ENCODE measurements at regions not wholly inside any gene's neighbourhood (a gene's known extent, or its start where the extent isn't known, plus 50 kb on each side); places are given as distances from the start of the nearest gene placed in this dataset.

DNA sequence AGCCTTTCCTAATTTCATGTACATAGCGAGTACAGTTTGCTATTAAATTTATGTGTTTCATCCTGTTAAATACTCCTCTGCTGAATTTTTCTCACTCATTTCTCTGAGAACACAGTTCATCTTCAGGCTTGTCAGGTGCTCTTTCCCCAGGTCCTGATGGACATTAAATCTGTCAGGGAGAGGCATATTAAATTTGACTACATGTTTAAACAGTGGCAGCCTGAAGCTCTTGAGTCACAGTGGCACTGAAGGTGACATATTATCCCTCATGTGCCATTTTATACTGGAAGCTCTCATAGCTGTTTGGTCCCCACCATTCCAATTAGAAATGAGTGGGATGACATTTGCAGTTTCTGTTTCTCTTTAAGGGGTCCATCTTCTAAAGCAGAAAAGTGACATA is 1089.6 kb upstream of the SORCS1 start:
- no peak for DNase-seq (ENCODE audit: low read depth)

DNA sequence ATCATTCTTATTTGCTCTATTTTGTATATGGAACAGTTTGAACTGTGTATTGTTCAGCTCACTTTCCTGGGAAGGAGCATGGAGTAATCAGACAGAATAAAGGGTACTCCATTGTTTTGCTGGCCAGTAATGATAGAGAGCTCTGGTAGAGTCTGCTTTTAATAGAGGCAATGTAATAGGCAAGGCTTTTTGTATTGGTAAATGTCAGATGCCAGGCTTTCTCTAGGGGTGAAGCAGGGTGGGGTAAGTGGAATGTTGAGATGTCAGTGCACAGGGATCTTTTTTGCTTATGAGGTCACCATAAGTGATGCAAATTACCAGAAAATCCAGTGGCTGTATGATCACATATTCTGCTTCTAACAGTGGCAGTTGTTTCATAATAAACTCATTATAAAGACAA is 1088.3 kb upstream of the SORCS1 start:
- no peak for DNase-seq (ENCODE audit: low read depth)

- peak; percentile 0 for DNase-seq (ENCODE audit: low read depth)
These were observed 1086.6 kb upstream of the SORCS1 start for GRCh38 chr10:108250936-108251620.

- no peak for DNase-seq (ENCODE audit: low read depth)
These were observed 1085.4 kb upstream of the SORCS1 start for GRCh38 chr10:108249940-108250339.

DNA sequence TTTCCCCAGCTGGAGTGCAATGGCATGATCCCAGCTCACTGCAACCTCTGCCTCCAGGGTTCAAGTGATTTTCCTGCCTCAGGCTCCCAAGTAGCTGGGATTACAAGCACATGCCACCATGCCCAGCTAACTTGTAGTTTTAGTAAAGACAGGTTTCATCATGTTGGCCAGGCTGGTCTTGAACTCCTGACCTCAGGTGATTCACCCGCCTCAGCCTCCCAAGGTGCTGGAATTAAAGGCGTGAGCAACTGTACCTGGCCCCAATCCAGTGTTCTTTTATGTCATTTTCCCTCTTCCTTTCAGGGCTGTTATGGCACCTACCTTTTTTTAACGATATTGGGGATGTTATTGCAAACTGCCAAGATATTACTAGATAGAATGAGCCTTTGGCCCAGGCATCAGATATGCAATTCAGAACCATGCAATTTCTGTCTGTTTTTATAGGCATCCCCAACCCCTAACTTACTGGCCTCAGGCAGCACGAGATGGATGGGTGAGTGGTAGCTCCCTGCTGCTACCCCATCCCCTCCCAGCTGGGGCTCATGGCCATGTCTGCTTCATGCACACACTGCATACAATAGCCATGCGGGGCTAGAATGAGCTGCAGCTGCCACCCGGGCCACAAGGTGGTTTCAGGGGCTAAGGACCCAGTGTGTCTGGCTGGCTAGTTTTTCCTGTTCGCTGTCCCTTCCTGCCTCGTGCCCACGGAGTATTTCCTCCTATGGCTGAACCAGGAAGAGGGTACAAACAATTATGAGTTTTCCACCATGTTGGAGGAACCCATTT is 1080.1 kb upstream of the SORCS1 start:
- no peak for DNase-seq (ENCODE audit: low read depth)

DNA sequence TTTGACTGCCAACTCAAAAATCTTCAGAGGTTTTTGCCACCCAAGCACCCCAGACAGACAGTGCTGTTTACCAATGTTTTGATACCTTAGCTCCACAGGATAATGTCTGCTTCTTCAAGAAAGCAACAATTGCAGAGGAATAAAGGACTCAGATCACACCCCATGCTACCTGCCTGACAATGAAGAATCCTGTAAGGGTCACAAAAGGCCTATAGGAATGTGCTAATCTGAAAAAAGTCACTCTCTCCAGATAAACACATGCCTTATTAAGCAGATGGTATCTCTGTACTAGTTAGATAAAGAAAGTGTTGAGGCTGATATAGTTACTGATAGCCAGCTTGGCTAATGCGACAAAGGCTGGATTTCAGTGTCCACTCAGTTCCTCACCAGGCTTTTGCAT is 1076.7 kb upstream of the SORCS1 start:
- no peak for DNase-seq (ENCODE audit: low read depth)

DNA sequence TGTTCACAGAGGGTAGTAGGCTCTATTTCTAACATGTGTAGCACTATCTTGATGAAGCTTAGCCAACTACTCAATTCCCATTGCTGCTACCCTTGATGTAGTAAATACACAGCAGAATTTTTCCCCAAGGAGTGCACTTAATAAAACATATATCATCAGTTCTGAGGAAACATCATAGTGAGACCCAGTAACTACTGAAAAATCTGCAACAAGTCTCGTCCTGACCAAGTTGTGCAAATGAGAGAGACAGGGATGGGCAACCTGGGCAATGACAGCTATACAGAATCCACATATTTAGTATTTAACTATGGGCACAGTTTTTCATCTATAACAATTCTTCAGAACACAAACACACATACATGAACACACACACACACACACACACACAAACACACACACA is 1073.8 kb upstream of the SORCS1 start:
- no peak for DNase-seq (ENCODE audit: low read depth)

DNA sequence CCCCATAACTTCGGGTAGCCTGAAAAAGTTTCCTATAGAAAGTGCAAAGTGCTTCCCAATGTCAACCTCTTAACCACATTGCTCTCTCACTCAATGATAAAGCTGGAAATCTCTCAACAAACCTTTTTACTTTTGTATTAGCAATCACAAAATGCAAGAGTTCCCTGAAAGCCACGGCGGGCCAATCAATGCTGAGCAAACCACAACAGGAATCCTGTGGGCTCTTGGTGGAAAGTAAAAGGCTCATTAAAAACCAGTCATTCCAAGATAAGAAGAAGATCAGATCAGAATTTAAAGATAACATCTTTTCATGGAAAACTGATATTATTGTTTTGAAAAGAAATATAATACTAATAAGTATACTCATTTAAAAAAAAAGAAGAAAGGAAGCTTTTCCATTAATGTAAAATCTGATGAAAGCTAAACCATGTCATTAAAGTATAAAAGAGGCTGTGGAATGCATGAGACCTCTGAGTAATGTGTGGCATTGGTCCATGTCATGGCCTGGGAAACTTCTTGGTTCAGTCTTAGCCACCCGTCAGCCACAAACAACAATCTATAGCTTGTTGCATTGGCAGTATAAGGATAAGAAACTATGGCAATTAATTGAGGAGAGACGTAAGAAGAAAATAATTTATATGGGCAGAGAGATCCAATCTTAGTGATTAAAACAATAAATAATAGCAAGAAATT is 1066.1 kb upstream of the SORCS1 start:
- no peak for DNase-seq (ENCODE audit: low read depth)

DNA sequence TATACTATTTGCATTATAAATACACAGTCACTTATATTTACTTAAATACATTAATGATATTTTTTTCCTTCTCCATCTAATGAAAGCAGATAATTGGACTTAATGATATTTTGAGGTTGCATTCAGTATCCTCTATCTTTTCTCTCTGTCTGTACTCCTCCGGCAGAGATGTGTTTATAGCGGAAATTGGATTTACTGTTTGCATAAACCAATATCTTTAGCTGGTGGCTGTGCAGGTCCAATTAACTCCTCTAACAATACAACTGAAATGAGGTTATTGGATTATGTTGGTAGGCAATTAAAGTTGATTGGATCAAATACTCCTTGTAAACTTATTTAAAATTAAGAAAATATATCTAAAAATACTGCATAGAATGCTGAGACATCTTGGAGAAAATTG is 1044.2 kb upstream of the SORCS1 start:
- no peak for DNase-seq (ENCODE audit: low read depth)

- no peak for DNase-seq (ENCODE audit: low read depth)
These were observed 1043.5 kb upstream of the SORCS1 start for GRCh38 chr10:108208038-108208437.

DNA sequence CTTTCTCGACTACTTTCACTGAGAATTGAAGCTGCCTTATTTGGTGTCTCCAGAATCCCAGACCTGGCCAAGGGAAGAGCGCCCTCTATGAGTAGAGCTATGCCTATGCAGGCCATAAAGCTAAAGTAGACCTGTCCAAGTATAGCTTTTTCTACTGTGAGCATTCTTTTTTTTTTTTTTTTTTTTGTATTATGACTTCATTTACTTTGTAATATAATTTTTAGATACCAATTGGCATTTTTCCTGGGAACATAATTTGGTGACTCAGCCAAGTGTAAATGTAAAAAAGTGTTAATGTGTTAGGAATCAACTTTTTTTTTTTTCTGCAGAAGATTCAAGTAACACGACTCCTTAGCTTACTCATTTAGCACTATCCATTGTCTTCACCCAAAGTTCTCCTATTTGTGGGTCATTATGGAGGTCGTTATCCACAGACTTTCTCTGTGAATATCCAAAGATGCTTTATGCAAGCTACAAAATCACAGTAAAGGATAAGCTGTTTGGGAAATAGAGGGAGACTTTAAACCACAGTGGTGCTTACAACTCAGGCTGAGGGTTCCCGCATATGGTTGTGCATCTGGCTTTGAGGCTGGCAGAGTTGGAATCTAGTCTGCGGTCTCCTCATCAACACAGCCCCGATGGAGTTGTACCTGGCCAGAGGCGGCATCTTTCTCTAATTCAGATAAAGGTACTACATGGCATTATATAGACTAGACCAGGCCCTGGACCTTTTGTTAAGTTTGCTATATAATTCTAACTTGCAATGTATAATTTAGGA is 1040.2 kb upstream of the SORCS1 start:
- DNase-seq (ENCODE audit: low read depth): no peak

GRCh38 chr10:108203905-108204527 is 1039.5 kb upstream of the SORCS1 start:
- no peak for DNase-seq (ENCODE audit: low read depth)

GRCh38 chr10:108187408-108188012 is 1023.0 kb upstream of the SORCS1 start:
- DNase-seq (ENCODE audit: low read depth): no peak

GRCh38 chr10:108184114-108184513 is 1019.6 kb upstream of the SORCS1 start:
- DNase-seq (ENCODE audit: low read depth): no peak

DNA sequence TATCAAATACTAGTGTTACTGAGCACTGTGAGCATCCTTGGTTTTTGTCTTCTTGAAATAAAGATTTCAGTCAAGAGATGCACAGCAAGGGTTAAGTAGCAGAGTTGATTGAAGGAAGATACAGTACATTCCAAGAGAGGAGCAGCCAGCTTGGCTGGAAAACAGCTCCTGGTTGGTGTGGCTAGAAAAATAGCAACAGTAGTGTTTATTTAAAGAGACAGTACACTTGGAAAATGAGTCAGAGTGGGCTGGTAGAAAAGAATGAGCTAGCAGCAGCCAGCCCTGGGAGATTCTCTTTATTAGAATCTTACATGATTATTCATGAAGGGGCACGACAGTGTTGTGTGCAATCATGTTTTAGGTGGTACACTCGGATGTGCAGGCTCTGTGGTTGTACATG is 1016.4 kb upstream of the SORCS1 start:
- no peak for DNase-seq (ENCODE audit: low read depth)

DNA sequence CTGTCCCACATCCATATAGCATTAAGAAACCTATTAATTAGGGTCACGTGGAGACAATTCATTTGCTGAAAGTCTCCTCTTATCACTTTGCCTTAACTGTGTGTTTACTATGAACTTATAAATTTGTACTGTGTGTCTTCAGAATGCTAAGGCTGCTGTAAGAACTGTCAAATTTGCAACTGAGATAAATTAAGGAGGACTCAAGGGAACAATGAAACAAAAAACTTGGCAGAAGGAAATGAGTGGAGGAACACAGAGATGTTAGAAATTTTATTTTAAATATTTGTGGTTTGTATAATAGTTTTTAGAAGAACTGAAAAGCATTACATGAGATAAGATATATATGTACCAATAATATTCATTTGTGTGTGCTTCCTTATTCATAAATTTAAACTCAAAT is 1005.3 kb upstream of the SORCS1 start:
- DNase-seq (ENCODE audit: low read depth): no peak

GRCh38 chr10:108167766-108168165 is 1003.3 kb upstream of the SORCS1 start:
- DNase-seq (ENCODE audit: low read depth): no peak

DNA sequence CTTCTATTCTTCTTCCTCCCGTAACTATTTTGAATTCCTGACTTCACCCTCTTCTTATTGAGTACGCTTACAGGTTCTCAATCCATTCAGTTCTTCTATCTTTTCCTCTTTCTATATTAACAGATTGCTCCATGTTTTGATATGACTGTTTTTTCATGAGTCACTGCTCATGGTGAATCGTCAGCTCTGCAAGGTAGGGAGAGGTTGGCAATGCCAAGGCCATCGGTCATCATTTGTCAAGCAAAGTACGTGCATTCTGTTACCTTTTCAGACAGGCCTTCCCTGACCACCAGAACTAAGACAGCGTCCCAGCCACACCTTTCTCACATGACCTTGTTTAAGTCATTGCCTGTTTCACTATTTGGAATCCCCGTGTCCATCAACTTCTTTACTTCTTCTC is 1001.9 kb upstream of the SORCS1 start:
- no peak for DNase-seq (ENCODE audit: low read depth)

- no peak for DNase-seq (ENCODE audit: low read depth)
These were observed 982.8 kb upstream of the SORCS1 start for GRCh38 chr10:108147346-108147745.

DNA sequence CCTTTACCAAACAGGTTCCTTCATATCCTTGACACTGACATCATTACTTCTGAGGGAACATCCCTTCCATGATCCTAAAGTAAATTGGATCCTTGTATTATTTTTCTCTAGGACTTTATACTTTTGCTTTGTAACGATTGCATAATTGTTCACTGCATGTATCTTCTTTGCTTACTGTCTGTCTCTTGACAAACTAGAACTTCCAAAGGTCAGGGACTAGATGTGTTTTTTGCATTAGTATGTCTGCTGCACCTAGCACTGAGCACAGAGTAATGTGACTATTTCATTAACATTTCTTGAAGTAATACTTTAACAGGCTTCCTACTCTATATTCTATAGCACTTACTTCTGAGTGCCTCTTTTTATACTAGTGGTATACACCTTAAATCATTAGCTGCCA is 976.6 kb upstream of the SORCS1 start:
- DNase-seq (ENCODE audit: low read depth): no peak

DNA sequence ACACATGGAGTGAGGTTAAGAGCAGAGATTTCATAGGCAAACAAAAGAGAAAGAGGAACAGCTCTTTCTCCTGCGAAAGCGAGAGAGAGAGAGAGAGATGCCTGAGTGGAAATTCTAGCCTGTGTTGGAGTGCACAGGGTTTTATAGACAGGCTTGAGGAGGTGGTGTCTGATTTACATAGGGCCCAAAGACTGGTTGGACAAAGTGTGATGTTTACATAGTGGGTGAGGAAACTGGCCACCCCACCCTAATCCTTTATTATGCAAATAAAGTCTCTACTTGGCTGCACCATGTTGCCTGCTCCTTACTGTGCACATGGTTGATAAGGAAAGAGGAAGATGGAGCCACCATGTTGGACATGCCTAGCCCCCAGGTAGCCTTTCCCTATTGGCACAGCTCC is 967.8 kb upstream of the SORCS1 start:
- DNase-seq (ENCODE audit: low read depth): no peak
